Ramos (cell line): ENCODE measurements at regions not wholly inside any gene's neighbourhood (a gene's known extent, or its start where the extent isn't known, plus 50 kb on each side); places are given as distances from the start of the nearest gene placed in this dataset.

Experiments used
- in situ Hi-C: fragments of 300-500 bp; cut with MboI; formaldehyde crosslinking; loops from one replicate; pipeline ENCODE4 v1.14.3; 2022; ENCODE audit warnings: low sequenced_read_pairs; ENCODE audit not compliant: unreplicated experiment

DNA sequence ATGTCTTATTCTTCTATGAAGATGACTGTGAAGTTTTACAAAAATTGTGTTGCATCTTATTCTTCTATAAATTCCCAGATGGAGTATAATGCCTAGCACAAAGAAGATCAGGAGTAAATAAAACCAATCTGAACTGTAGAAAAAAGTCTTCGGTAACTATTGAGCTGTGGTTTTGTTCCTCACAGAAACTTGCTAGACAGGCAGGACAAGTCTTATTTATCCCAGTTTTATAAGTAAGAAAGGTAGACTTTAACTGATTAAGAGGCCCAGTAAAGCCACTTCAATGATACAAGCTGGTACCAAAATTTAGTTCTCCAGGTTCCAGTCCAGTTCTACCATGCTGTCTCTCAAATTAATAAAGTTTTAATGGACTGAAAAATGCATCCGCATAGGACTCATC lies 526.7 kb upstream of the SETBP1 start:
- in situ Hi-C loops, result no loop called here

DNA sequence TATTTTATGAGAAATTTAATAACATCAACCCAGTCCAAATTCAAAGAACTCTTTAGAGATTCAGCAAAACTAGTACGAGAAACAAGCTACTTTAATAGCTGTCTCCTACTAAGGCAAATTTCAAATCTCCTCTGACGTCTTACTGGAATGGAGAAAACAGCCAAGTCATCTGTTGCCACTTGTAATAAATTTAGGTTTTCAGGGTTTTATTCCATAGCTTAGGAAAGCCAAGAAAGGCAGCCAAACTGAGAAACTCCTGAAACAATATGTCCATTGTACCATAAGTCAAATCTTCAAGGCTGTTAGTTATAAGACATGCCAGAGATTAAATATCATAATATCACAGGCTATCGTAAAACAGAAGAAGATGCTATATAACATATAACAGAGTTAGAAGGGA lies 524.6 kb upstream of the SETBP1 start:
- in situ Hi-C loops, result no loop called here

DNA sequence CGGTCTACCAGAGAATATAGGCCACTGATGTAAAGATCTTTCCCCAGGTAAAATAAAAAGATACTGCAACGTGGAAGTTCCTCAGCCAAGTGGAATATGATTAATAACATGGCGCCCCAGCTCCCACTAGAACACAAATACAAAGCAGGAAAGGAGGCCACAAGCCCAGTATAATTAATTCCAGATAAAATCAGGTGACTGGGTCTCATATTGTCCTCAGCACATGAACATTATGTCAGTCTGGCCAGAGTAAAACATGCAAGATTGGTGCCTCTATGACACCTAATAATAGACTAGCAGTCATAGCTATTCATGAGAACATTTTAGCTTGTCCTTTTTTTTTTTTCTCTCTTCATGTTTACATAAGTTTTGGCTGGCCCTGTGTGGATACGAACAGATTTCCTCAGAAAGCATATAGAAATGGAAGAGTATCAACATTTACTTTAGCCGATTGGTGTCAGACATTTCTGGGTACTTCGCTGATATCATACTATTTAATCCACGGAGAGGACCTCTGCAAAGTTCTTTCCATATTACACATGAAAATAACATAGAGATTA lies 523.8 kb upstream of the SETBP1 start:
- in situ Hi-C loops, result no loop called here

DNA sequence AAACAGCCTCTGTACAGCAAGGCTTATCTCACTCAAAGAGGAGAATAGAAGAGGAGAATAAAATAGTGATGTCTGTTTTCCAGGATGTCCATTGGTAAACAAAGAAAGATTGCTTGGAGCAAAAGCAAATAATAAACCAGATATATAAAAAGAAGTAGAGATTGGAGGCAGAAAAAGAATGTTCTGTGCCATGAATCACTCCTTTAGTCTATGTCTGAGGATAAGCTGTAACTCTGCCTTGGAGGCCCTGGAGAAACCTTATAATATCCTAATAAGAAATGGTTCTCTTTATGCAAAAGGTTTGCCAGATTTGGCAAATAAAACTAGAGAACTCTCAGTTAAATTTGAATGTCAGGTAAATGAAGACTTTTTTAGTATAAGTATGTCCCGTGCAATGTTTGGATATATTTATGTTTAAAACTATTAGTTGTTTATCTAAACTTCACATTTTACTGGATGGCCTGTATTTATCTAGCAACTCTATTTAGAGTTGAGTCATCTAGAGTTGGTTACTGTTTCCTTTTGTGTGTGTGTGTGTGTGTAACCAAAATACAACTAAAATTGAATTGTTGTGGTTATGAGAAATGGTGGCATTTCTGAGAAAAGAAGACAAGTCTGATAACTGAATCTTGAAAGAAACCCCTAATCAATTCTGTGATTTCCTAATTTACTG lies 510.3 kb upstream of the SETBP1 start:
- in situ Hi-C loops, result no loop called here

DNA sequence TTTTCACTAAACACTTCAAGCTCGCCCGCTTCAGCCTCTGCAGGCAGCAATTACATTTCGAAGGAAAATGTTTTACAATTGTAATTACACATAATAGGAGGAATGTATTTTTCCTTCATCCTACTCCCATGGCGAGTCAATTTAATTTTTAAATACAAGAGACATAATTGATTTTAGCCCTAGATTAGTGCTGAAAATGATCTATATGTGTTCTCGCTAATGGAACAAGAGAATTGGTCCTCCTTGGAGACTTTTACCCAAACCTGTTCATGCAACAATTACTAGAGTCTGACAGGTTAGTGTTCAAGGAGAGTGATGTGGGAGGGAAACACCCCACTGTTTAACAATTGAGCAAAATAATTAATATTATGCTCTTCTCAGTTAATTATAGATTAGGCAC lies 509.4 kb upstream of the SETBP1 start:
- in situ Hi-C loops, result no loop called here

DNA sequence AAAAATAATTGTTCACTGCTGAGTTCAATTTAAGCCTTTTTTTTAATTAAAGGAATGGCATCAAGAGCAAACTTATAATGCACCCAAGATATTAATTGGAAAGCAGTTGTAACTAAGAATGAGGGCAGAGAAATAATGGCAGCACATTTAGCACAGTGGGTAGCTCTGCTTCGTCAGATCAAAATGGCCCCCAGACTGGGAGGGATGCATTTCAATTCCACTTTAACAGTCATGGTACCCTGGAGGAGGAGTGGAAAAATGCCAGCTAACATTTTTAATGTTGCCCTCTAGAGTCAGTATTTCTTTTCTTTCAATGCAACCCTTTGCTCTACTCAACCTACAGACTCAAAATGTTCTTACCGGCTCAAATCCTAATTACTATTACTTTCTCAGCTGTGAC lies 504.8 kb upstream of the SETBP1 start:
- in situ Hi-C loops, result no loop called here

DNA sequence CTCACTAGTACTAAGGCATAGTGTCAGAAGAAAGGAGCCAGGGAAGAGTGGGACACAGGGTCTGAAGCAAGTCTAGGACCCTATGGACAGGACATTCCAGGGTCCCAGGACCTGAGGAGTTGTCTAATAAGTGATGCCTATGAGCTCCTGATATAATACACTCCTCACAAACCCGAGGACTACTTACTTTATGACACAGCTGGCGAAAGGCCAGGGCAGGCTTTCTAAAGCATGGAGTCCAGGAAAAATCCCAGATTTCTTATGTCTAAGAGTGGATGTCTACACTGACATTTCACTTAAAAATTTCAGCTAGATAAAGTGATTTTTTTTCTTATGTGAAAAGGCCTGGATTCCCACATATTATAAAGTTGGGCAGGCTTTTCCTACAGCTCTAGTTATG lies 502.2 kb upstream of the SETBP1 start:
- in situ Hi-C loops, result no loop called here

DNA sequence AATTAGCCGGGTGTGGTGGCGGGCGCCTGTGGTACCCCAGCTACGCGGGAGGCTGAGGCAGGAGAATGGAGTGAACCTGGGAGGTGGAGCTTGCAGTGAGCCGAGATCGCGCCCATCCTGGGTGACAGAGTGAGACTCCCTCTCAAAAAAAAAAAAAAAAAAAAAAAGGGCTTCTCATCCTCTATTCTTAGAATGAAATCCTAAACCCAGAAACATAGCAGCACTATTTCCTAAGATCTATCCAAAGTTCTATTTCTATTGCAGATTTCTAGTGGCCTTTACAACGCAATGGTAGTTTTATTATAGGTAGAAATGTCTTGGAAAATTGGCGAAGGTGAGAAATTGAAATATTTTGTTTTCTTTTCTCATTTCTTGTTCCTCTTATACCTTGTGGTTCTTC lies 501.0 kb upstream of the SETBP1 start:
- in situ Hi-C loops, result no loop called here

DNA sequence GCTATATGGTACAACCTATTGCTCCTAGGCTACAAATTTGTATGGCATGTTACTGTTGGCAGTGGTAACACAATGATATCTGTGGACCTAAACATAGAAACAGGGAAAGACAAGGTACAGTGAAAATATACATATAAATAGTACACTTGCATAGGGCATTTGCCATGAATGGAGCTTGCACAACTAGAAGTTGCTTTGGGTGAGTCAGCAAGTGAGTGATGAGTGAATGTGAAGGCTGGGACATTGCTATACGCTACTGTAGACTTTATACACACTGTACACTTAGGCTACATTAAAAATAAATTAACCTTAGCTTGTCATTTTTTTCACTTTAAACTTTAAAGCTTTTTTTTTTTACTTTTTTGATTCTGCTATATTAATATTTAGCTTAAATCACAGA lies 500.0 kb upstream of the SETBP1 start:
- in situ Hi-C loops, result no loop called here

DNA sequence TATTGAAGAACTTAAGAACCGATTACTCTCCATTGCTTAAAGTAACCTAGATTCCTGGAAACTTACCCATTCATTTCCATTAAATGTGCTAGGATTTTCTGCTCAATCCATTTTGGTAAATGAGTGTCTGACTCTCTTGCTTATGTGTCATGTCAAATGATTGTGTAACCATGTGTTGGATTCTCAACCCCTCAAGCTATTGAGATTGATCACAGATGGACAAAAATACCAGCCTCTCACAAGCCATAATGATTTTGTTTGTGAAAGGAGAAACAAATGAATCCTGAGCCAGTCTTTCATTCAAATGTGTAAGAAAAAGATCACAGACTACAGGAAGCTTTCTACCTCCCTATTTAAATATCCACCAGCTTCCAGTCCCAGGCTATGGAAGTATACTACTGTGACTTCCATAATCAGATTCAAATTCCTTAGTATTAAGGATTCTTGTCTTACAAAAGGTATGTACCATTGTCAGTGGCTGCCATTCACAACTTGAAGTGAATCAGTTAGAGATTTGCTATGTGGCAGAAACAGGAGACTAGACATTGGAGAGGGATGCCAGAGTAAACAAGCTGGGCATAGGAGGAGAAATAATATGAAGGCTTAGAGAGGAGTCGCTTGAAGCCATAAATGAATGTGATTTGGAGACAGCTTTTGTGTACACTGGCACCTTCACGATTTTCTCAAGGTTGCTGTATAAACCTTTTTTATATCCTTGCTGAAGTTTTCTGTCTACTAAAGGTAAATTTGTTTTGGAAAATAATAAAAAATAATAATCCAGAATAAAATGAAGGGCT lies 498.5 kb upstream of the SETBP1 start:
- in situ Hi-C loops, result no loop called here

DNA sequence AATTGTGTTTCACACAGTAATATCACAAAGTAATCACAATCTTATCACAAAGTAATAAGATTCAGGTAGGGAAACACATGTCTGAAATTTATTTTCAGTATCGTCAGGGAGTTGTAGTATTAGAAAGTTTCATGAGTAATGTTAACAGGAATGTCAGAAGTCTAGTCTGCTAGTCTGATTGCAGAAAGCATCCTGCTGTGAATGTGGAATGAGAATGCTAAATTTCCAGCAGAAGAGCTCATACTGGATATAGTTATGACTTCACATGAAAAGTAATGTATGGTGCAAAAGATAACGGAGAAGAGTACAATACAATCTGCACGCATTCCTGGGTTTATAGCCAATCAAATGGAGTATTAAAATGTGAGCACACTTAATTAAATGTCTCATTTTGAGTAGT lies 494.7 kb upstream of the SETBP1 start:
- in situ Hi-C loops, result no loop called here

DNA sequence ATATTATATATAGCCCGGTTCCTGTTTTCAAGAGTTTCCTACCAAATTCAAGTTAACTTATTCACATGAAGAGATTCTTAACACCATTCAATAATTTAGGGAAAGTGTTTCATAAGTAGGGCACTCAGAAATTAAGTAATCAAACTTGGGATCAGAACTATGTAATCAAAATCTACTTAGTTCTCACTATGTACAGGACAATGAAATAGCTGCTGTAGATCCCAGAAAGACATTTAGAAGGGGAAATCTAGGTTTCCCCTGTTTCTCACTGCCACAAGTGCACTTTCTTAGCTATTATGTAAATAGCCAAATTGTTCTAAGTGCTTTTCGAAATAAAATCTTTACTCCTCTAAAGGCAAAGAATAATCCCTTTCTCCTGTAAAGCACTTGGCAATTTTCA lies 493.6 kb upstream of the SETBP1 start:
- in situ Hi-C loops, result no loop called here

DNA sequence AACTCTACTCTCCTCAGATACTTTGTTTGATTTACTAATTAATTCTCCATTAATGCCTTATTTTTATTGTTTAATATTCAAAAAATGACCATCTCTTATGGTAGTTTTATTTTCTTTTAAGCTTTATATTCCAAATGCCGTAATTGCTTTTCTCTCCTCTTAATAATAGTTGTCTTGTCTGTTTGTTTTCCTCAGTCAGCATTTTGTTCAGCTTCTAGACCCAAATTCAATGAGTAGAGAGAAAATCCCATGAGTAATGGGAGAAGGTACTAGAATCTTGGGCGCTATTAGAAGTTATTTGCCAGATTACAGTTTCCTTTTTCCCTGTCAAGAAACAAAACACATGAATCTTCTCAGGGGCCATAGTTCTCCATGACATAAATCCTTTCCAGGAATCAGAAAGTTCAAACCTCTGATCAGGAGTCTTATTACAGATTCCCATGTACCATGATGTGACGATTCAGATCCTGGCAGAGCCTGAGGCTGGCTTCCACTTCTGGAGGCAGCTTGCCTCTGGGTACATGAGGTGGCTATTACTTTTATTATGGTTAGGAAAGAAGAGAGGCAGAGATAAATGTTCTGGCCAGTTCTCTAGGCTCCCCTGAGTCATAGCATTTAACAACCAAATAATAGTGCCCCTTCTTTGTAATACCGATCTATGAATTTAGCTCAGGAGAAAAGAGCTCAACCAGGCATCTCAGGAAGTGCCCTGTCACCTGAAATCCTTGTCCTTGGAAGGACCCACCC lies 485.1 kb upstream of the SETBP1 start:
- in situ Hi-C loops, result no loop called here

DNA sequence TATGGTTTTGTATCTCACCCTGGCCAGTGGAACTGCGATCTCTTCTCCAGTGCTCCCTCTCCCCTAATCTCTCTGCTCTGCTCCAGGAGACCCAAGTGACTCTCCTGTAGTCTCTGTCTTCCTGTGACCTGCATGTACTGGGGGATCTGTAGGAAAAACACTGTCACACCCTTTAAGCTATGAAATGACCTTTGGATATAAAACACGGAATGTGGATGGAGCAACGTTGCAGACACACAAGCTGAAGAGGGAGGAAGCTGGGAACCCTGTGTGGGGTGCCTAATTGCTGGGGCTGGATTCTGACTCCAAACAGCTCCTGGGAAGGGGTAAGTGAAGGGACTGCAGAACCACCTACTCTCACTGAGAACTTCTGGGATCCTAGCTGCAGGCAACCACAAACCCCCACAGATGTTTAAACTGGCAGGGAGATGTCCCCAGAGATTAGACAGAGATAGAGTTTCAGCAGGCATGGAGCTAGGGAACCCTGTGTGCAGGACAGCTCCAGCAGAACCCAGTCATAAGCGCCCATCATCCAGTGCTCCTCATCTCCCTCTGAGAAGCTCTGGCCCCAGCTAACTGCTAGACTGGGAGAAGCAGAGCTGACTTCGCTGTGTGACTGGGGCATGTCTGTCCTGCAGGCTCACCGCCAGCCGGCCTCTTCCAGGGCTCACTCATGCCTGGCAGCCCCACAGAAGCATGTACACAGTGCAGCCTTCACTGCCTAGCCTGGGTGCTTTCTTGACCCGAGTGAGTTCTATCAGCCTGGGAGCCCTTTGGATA lies 482.7 kb upstream of the SETBP1 start:
- in situ Hi-C loops, result no loop called here

DNA sequence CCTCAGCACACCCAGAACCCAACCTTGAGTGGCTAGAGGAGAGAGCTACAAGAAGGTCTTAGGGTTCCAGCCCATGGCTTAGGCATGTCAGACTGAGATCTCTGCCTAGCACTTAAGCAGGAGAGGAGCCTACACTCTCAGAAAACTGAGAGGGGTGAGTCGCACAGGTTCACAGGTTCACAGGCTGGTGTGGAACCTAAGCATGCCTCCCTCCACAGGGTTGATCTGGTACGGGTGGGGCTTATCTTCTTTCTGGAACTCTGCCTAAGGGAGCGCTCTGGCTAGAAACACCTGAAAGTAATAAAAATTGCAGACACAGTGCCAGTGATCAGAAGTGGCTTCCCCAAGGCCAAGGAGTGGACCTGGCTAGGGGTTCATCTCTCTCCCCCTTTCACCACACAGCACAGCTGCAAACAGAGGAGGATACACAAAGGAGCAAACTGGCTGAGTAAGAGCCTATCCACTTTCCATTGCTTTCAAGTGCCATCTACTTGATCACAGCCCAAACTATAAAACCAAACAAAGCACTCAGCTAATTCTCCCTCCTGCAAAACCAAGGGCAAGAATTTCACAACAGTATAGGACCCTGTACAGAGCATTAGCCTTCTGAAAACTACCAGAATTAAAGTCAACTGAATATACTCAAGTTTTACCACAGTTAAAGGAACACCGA lies 481.9 kb upstream of the SETBP1 start:
- in situ Hi-C loops, result no loop called here

DNA sequence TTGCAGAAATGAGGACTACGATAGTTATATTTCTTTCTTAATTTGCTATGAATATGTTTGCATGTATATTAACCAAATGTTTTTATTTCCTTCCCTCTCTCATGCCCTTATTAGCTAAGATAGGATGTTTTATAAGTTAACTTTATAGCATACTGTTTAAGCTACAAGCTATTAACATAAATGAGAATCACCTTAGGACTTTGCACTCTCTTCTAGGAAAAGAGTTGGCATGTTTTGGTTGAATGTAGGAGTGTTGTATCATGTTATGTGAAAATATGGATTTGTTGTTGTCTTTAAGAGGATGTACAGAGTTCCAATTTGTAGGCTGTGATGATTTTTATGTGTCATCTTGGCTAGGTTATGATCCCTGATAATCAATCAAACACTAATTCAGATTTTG lies 467.4 kb upstream of the SETBP1 start:
- in situ Hi-C loops, result no loop called here

DNA sequence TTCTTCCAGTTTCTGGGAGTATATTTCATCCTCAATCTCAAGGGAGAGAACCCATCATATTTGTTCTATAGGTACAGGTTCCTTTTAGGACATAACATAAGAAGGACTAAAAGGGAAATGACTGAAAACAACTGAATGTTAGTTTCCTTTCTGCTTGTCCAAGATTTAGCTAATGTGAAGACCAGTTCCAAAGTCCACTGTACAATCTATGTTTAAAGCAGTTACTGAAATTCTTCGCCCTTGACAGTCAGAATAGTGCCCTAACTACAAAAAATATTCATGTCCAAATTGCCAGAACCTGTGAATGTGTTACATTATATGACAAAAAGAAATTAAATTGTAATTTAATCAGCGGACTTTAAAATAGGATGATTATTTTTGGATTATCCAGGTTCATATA lies 466.3 kb upstream of the SETBP1 start:
- in situ Hi-C loops, result no loop called here

DNA sequence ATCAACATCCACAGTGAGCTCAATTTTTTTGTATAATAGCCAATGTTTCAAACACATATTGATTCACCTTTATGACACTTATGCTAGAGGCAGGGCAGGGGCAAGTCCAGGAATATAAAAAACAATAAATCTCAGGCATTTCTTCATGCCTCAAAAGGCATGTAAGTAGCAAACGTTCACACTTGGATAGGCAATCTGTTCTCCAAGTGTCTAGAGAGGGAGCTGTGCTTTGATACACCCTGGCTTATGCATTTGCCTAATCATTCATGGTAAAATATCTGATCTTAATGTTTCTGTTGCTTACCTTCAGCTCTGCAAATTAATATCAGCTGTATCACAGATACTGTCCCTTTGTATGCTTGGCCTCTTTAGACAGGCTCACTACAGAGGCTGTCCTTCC lies 464.5 kb upstream of the SETBP1 start:
- in situ Hi-C loops, result no loop called here

DNA sequence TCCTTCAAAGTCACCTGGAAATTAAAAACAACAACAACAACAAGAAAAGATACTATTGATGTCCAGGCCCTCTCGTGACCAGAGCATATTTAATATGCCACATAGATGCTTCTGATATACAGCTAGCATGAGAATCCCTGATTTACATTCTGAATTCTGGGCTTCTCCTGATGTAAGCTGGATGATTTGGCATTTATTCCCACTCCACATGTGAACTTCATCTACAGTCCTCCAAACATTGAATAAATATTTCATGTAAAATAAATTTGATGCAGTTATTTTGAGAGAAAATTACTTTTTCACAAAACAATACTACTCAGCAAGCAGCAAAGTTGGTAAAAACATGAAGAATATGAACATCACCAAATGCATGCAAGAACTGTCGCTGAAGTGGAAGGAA lies 453.2 kb upstream of the SETBP1 start:
- in situ Hi-C loops, result no loop called here

DNA sequence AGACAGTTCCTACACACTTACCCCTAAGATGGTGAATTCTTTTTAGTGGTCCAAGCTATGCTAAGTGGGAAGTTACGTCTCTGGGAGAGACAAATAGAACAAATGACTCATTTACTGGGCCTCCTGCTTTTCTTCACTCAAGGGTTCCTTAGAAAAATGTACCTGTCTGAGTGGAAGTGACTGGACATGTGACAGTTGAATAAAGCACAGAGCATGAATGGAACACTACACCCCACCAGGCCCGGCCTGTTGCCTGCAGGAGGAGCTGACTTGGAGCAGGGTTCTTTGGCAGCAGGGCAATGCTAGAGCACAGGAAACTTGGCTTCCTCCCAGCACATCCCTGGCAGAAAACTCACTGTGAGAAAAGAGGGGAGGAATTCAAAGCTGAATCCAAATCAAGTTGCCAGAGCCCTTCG lies 451.0 kb upstream of the SETBP1 start:
- in situ Hi-C loops, result no loop called here
